Lower leg skin (tissue), 4 donors: ENCODE measurements at regions not wholly inside any gene's neighbourhood (a gene's known extent, or its start where the extent isn't known, plus 50 kb on each side); places are given as distances from the start of the nearest gene placed in this dataset.

Source experiments
- DNase-seq, 2 donors: peaks; one replicate each; pipeline ENCODE4 v3.0.0-alpha.2; 2019; ENCODE audit warnings: low spot score in 2 of 2
- H3K4me3 ChIP-seq: fragments of 200-600 bp; sonication (generic); 2 replicates; pipeline ENCODE4 v1.5.1; 2017; ENCODE audit warnings: mild to moderate bottlenecking, low read depth; ENCODE audit not compliant: poor library complexity, severe bottlenecking
- CTCF ChIP-seq, 3 donors: fragments of 450-650 bp; IDR thresholded peaks; one replicate each; pipeline ENCODE4 v1.5.1; 2016; ENCODE audit warnings: antibody characterized with exemption in 3 of 3, mild to moderate bottlenecking in 3 of 3, moderate library complexity in 2 of 3
- POLR2A ChIP-seq, 2 donors: fragments of 450-650 bp; IDR thresholded peaks; one replicate each; pipeline ENCODE4 v1.6.1; 2016 to 2017; ENCODE audit warnings: antibody characterized with exemption in 2 of 2, mild to moderate bottlenecking in 1 of 2, moderate library complexity in 1 of 2
- WGBS, 2 donors: methylation state at CpG; one replicate each; pipeline ENCODE4 v1.1.5; 2018; 5-methylcytosine and 5-hydroxymethylcytosine counted together
- intact Hi-C: fragments of 100-400 bp; cut with DNase I; formaldehyde crosslinking; loops from one replicate; pipeline ENCODE4 v1.15.0; 2023; ENCODE audit warnings: low total_unique reads

- WGBS, 2 donors: 87 to 93% methylated on average over 1 of the region's 1 CpG
- TF ChIP-seq CTCF (IDR thresholded peaks at IDR 0.05): no peak
- no peak for TF ChIP-seq POLR2A (IDR thresholded peaks at IDR 0.05)
- intact Hi-C loops: no loop called here
Measured at GRCh38 chr13:62563251-62563650, 1147.6 kb upstream of the PCDH20 start.

GRCh38 chr13:62556978-62557377, 1141.3 kb upstream of the PCDH20 start:
- no peak for DNase-seq
- WGBS, 2 donors: 87 to 88% methylated on average over 1 of the region's 1 CpG
- TF ChIP-seq CTCF (IDR thresholded peaks at IDR 0.05) (no peak), POLR2A (IDR thresholded peaks at IDR 0.05) (no peak)
- H3K4me3 ChIP-seq: no peak overlapping the region
- intact Hi-C loops: no loop called here

More at GRCh38 chr13:62563251-62563650, 1147.6 kb upstream of the PCDH20 start:
- no peak overlapping the region for H3K4me3 ChIP-seq
- no peak for DNase-seq

- 51 to 53% methylated on average over 5 of the region's 5 CpGs for WGBS, 2 donors
- no peak for TF ChIP-seq POLR2A (IDR thresholded peaks at IDR 0.05)
- TF ChIP-seq CTCF (IDR thresholded peaks at IDR 0.05): no peak
- H3K4me3 ChIP-seq: no peak overlapping the region
- intact Hi-C loops: no loop called here
- no peak for DNase-seq
Measured at GRCh38 chr13:62551588-62551987, 1135.9 kb upstream of the PCDH20 start.

GRCh38 chr13:62544928-62545327, 1129.3 kb upstream of the PCDH20 start:
- intact Hi-C loops: no loop called here
- DNase-seq: no peak
- 80 to 86% methylated on average over 4 of the region's 4 CpGs for WGBS, 2 donors
- TF ChIP-seq CTCF (IDR thresholded peaks at IDR 0.05) (no peak), POLR2A (IDR thresholded peaks at IDR 0.05) (no peak)
- no peak overlapping the region for H3K4me3 ChIP-seq

GRCh38 chr13:62537593-62537992, 1121.9 kb upstream of the PCDH20 start:
- no peak for TF ChIP-seq CTCF (IDR thresholded peaks at IDR 0.05)
- 80 to 86% methylated on average over 1 of the region's 1 CpG for WGBS, 2 donors
- no peak overlapping the region for H3K4me3 ChIP-seq
- intact Hi-C loops: no loop called here
- no peak for DNase-seq

- intact Hi-C loops: no loop called here
- DNase-seq: no peak
- WGBS, 2 donors: 73 to 79% methylated on average over 2 of the region's 2 CpGs
- no peak overlapping the region for H3K4me3 ChIP-seq
- TF ChIP-seq CTCF (IDR thresholded peaks at IDR 0.05) (no peak), POLR2A (IDR thresholded peaks at IDR 0.05) (no peak)
Measured at GRCh38 chr13:62525652-62526051, 1110.0 kb upstream of the PCDH20 start.
